Effector CD8-positive, alpha-beta T cell (primary cell): ENCODE measurements at regions not wholly inside any gene's neighbourhood (a gene's known extent, or its start where the extent isn't known, plus 50 kb on each side); places are given as distances from the start of the nearest gene placed in this dataset.

Source experiments
- DNase-seq: peaks from one replicate; lab custom pipeline; 2025; lab: John Stamatoyannopoulos, UW

DNA sequence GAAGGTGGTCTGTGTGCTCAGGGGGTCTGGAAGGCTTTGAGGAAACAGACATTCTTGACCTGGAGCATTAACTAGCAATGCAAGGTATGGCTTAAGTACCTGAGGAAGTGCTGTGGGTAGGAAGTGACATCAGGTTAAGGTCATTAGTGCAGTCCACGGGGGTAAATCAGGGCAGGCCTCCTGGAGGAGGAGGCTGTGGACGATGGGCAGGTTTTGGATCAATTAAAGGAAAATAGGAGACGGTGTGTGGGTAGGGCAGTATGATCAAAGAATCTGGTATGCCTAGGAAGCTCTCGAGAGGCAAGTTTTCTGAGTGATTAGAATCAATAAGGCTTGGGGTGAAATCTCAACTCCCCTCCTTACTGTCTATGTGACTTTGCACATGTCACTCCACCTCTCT is 295.3 kb downstream of the AACS start:
- no peak for DNase-seq

DNA sequence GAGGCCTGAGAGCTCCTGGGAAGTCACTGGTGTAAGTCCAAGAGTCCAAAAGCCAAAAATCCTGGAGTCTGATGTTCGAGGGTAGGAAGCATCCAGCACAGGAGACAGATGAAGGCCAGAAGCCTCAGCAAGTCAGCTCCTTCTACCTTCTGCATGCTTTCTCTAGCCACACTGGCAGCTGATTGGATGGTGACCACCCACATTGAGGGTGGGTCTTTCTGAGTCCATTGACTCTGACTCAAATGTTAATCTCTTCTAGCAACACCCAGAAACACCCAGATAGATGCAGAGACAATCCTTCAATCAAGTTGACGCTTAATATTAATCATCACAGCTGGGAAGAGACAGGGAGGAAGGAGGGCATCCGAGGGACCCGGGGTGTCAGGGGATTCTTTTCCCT is 305.8 kb downstream of the AACS start:
- DNase-seq: no peak

- DNase-seq: no peak
Observed at GRCh38 chr12:125372085-125372484, 306.9 kb downstream of the AACS start.

DNA sequence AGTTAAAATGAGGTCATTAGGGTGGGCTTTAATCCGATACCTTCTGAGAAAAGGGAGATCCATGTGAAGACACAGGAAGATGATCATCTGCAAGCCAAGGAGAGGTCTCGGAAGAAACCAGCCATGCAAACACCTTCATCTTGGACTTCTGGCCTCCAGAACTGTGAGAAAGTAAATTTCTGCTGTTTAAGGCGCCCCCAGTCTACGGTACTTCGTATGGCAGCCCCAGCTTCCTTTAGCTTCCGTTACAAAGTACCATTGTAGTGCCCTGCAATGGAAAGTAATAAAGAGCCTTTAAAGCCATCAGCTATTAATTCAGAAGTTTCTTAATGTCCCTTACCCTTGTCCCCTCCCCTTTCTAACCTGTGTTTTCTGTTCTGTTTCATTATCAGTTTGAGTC is 308.1 kb downstream of the AACS start:
- DNase-seq: no peak

DNA sequence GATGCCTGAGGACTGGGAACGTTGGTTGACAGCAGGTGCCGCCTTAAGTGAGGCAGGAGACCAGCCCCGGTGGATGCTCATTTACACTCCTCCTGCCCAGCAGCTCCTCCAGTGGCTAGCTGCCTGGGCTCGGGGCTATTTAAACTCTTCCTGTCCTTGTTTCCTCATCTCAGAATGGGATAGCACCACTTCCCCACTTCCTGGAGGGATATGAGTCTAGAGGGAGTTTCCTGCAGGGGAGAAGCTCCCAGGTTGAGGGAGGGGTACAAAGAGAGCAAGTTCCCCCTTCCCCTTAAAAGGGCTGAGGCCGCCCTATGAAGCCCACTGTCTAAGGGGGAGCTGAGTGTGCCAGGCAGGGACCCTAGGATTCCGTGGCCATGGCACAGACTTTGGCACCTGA is 311.2 kb downstream of the AACS start:
- DNase-seq: no peak

GRCh38 chr12:125377093-125377492 is 311.9 kb downstream of the AACS start:
- no peak for DNase-seq

- no peak for DNase-seq
Observed at GRCh38 chr12:125381373-125381772, 316.1 kb downstream of the AACS start.

DNA sequence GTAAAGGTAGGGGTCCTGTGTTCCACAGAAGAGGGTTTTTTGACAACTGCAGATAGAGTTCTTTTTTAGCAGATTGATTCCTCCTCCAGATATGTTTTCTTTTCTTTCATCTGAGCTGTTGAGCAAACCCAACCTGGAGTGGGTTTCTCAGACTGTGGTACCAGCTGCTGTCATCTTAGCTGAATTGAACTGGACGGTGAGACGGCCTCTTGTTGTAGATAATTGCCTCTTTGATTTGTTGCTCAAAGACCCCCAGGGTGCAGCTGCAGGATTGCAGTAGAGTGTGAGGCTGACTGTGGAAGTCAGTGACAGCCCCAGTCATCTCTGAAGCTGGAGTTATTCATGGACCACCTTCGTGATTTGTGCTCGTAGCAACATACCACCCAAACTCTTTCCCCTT is 317.7 kb downstream of the AACS start:
- DNase-seq: no peak

DNA sequence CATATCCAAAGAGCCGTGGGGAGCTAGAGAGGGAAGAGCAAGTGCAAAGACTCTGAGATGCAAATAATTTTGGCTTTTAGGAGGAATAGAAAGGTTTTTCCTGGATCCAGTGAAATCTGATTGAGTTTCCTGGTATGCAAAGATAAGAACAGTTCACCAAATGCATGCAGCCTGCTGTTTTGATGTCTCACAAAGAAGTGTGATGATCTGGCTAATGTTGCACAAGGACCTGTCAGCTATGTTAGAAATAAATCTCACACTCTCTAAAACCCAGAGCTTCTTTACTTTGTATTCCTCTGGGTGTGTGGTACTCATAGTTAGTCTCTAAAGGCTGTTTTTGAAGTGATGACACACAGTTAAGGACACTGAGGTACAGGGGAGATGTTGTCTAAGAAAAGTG is 321.4 kb downstream of the AACS start:
- DNase-seq: no peak

GRCh38 chr12:125387206-125387605 is 322.0 kb downstream of the AACS start:
- DNase-seq: no peak

DNA sequence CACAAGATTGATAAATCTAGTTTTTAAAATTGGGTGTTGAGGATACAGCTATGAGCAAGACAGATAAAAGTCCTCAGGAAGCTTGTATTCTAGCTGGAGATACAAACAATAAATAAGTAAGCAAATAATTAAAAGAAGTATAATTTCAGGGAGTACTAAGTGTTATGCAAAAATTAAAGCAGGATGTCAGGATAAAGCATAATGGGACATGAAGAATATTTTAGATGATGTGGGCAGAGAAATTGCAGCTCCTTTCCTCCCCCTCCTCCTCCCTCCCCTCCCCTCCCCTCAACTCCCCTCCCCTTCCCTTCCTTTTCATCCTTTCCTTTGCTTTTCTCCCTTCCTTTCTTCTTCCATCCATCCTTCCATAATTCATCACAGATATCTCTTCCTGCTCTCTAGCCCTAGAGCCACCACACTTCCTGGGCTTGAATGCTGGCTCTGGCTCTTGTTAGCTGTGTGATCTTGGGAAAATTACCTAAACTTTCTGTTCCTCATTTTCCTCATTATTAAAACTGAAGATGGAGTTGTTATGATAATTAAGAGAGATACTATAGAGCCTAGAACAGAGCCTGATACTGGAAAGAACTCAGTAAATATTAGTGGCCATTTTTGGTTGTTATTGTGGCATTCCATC is 323.9 kb downstream of the AACS start:
- no peak for DNase-seq

DNA sequence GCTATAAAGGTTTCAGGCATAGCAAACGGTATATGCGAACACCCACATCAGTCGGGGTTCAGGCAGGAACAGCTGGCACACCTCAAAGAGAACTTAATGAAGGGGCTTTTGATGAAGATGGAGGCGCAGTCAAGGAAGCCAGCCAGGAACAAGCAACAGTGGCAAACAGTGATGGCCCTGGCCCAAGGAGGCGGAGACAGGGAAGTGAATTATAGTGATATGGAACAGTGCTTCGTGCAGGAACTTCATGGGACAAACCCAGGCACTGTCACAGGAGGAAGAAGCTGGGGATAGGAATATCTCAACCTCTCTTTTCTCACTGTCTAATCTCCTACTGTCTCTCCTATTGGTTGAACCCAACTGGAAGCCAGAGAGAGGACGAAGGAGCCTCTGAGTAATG is 328.3 kb downstream of the AACS start:
- DNase-seq: no peak

DNA sequence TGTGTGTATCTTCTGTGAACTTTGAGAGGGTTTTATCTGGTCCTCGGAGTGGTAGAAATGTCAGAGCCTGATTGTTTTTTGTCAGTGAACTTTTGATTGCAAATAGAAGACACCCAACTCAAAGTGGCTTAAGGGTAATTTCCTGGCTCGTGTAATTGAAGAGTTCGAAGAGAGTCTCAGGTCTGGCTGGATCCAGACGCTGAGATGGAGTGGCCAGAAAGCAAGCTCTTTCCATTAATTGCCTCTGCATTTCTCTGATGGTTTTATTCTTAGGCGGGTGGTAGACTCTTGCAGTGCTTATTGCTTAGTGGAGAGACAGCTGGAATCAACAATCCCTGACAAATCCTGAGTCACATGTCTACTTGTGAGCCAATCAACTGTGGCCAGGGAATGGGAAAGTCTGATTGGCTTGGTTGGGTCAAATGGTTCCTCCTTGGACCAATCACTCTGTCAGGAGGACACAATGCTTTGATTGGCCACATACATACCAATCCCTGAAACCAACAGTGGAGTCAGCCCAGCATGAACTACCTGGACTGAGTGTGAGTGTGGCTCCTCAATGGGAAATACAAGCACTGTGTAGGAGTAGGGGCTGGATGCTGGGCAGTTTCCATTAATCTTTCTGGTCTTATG is 330.5 kb downstream of the AACS start:
- DNase-seq: no peak

GRCh38 chr12:125399489-125399888 is 334.3 kb downstream of the AACS start:
- DNase-seq: no peak

GRCh38 chr12:125402874-125403789 is 337.9 kb downstream of the AACS start:
- DNase-seq: no peak

GRCh38 chr12:125403843-125404242 is 338.6 kb downstream of the AACS start:
- DNase-seq: no peak

DNA sequence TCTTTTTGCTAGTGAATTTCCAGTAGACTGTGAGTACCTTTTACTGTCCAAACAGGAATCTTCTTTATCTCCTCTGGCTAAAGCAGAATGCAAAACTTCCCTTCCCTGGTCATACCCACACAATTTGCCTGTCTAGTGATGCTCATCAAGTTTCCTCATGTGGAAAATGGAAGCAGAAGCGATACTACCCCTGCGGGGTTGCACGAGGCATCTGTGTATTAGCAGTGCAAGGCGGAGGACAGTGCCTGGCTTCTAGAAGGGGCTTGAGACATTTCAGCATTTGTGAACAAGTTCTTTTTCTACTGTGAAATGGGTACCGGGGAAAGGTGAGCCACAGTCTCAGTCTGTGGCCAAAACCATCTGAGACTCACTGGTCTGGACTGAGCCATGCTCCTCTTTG is 340.9 kb downstream of the AACS start:
- DNase-seq: no peak

DNA sequence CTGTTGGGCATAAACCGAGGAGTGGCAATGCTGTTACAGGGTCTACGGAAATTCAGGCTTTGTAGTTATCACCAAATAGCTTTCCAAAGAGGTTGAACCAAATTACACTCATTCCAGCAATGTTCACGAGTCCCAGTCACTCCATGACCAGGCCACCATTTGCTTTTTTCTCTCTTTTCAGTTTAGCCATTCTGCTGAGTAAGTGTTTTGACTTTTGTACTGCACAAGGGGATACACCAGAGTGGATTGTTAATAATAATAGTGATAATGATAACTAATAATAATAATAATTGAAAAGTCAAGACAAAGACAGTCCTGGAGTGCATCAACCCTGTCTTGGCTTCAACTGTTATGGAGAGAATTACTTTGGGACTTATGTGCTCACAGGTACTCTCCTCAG is 343.5 kb downstream of the AACS start:
- DNase-seq: no peak

GRCh38 chr12:125412506-125412905 is 347.3 kb downstream of the AACS start:
- DNase-seq: no peak

DNA sequence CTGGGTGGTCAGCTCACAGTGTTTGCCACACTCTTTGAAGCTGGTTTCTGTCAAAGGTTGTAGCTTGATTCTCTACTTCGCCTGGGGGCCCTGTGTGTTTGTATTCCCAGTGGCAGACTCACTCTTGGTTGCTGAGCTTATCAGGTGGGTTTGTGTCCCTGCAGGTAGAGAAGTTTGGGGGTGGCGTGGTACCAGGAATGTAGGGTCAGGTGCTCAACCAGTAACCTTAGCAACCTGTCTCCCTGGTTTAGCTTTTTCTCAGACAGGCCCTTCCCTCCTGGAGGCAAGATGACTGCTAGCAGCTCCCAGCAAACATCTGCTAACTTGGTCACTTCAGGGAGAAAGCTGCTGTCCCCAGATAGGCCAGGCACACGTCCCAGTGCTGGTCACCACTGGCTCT is 352.2 kb downstream of the AACS start:
- no peak for DNase-seq

GRCh38 chr12:125418902-125419564 is 353.8 kb downstream of the AACS start:
- no peak for DNase-seq

DNA sequence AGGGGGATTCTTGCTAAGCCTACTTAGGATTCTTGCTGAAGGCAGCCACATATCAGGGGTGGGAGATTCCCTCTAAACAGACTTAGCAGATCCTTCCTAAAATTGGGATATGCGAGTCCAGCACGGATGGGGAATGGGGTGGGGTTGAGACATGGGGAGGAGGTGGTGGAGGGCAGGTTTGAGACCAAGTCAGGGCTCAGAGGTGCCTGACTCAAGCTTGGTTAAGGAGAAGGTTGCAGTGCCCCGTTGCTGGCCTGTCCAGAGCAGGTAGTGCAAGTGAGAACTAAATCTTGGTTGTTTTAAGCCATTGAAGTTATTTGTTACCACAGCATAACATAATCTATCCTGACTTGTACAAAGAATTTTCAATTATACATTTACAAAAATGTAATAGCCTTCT is 359.7 kb downstream of the AACS start:
- DNase-seq: no peak

DNA sequence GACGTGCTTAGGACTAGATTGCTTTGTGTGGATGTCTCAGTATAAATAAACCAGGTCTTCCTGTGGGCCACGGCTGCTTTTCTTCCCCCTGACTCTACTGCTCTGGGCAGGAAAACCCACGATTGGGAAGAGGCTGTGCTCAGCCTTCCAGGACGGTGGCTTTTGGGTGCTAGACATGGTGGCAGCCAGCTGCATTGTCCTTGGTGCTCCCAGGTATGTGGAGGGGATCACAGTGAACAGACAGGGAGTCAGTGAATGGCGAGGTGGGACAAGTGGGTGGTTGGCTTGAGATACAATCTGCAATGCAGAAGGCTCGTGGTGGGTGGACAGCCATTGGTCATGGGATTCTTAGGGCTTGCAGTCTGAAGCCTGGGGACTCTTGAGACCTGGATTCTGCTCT is 366.3 kb downstream of the AACS start:
- no peak for DNase-seq
